Natural killer cell (primary cell): ENCODE measurements at regions not wholly inside any gene's neighbourhood (a gene's known extent, or its start where the extent isn't known, plus 50 kb on each side); places are given as distances from the start of the nearest gene placed in this dataset.
A peak's percentile ranks its signal among the peaks of the same experiment; 100 is the strongest.
"Not testable (repeated sequence)": the region's sequence is repeated elsewhere in the genome, so short reads cannot be mapped to it uniquely, and the experiment has no call there.

Source experiments
- ATAC-seq, 3 donors: fragments of 150-1000 bp in 2 of 3; fragments of 200-7000 bp in 1 of 3; cut with Tn5 transposase; 1 replicate in 1 of 3; 2 replicates in 2 of 3; pipeline ENCODE4 v1.10.0; 2021; ENCODE audit warnings: mild to moderate bottlenecking in 2 of 3, moderate library complexity in 2 of 3
- DNase-seq, 2 donors: peaks; one replicate each; pipeline versions ENCODE4 v3.0.0 to v3.0.0-alpha.2; 2013 to 2021; ENCODE audit warnings: mixed read lengths in 1 of 2
- H3K27ac ChIP-seq: one replicate; pipeline ENCODE4 v1.5.1; 2013; ENCODE audit warnings: mild to moderate bottlenecking, low read length
- H3K27me3 ChIP-seq: one replicate; pipeline ENCODE4 v1.6.1; 2013; ENCODE audit warnings: low read length; ENCODE audit not compliant: control insufficient read depth, insufficient read depth
- H3K36me3 ChIP-seq: one replicate; pipeline ENCODE4 v1.6.1; 2013; ENCODE audit warnings: low read length; ENCODE audit not compliant: control insufficient read depth, insufficient read depth
- H3K4me1 ChIP-seq: one replicate; pipeline ENCODE4 v1.6.1; 2013; ENCODE audit warnings: low read length; ENCODE audit not compliant: control insufficient read depth, insufficient read depth
- H3K4me3 ChIP-seq: one replicate; pipeline ENCODE4 v1.5.1; 2013; ENCODE audit warnings: low read length
- H3K9me3 ChIP-seq: one replicate; pipeline ENCODE4 v1.6.1; 2013; ENCODE audit warnings: low read length; ENCODE audit not compliant: control insufficient read depth, insufficient read depth
- H3K27ac Mint-ChIP-seq, 2 donors: one replicate each; pipeline ENCODE4 v1.8.0; 2022; ENCODE audit warnings: mild to moderate bottlenecking in 2 of 2, mixed read lengths in 2 of 2, moderate library complexity in 1 of 2
- H3K27me3 Mint-ChIP-seq, 2 donors: one replicate each; pipeline ENCODE4 v1.8.0; 2022; ENCODE audit warnings: low read depth in 2 of 2, mixed read lengths in 2 of 2
- H3K36me3 Mint-ChIP-seq: one replicate; pipeline ENCODE4 v1.8.0; 2022; ENCODE audit warnings: mixed read lengths
- H3K4me1 Mint-ChIP-seq, 2 donors: one replicate each; pipeline ENCODE4 v1.8.0; 2022; ENCODE audit warnings: mixed read lengths in 2 of 2
- H3K4me3 Mint-ChIP-seq: one replicate; pipeline ENCODE4 v1.8.0; 2022; ENCODE audit warnings: mild to moderate bottlenecking, moderate library complexity, mixed read lengths
- H3K9me3 Mint-ChIP-seq, 2 donors: one replicate each; pipeline ENCODE4 v1.8.0; 2022; ENCODE audit warnings: mixed read lengths in 2 of 2
- CTCF ChIP-seq: fragments of 200-600 bp; IDR thresholded peaks from one replicate; pipeline ENCODE4 v1.8.0; 2022; ENCODE audit warnings: antibody characterized with exemption
- WGBS: methylation state at CpG from one replicate; pipeline ENCODE4 v1.1.7; 2013; ENCODE audit warnings: missing lambda C conversion rate; ENCODE audit not compliant: insufficient coverage; 5-methylcytosine and 5-hydroxymethylcytosine counted together
- intact Hi-C: fragments of 100-400 bp; cut with micrococcal nuclease; formaldehyde crosslinking; loops from one replicate; pipeline ENCODE4 v1.14.2; 2022

DNA sequence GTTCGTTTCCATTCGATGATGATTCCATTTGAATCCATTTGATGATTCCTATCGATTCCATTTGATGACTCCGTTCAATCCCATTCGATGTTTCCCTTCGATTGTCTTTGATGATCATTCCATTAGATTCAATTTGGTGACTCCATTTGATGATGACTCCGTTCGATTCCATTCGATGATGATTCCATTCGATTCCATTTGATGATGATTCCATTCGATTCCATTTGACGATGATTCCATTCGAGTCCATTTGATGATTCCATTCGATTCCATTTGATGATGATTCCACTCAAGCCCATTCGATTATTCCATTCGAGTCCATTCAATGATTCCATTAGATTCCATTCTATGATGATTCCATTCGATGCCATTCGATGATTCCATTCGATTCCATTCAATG lies 2730.6 kb downstream of the RPIA start:
- H3K27me3 ChIP-seq, H3K4me3 Mint-ChIP-seq, intact Hi-C loops, DNase-seq, H3K9me3 ChIP-seq, H3K27ac ChIP-seq, H3K27me3 Mint-ChIP-seq, ATAC-seq, H3K4me1 Mint-ChIP-seq, H3K4me1 ChIP-seq, H3K4me3 ChIP-seq, H3K36me3 ChIP-seq, H3K27ac Mint-ChIP-seq: not testable (repeated sequence)
- Mint-ChIP-seq H3K9me3 (peaks cover 16 to 19% of the 10 kb centered on the region in 2 donors), H3K36me3 (peaks cover 26% of the 10 kb centered on the region)
- 84% methylated on average over 19 of the region's 19 CpGs for WGBS

DNA sequence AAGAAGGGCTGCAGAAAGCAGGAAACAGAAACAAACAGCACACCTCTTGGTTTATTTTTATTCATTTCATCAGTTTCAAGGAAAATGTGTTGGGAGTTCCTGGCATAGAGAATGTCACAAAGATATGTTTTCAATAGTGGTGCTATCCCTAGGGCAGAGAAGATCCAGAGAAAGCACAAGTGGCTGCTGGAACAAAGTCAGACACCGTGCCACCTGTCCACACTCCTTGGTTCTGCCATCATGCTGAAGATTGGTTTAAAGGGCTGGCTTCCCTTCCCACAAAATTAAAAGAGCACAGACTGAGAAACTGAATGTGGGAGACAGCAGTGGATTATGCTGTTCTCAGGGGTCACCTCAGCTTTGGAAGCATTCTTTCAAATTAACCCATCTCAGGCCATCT lies 2735.7 kb downstream of the RPIA start:
- H3K4me1 Mint-ChIP-seq, H3K27ac ChIP-seq, H3K4me3 ChIP-seq, H3K9me3 ChIP-seq, H3K27me3 Mint-ChIP-seq, H3K27ac Mint-ChIP-seq, H3K4me3 Mint-ChIP-seq, H3K36me3 ChIP-seq, intact Hi-C loops, H3K4me1 ChIP-seq, ATAC-seq, DNase-seq, H3K27me3 ChIP-seq: not testable (repeated sequence)
- Mint-ChIP-seq H3K36me3 (peaks cover 12% of the 10 kb centered on the region), H3K9me3 (peaks cover 10 to 11% of the 10 kb centered on the region in 2 donors)
- WGBS = 50% methylated on average over 1 of the region's 1 CpG

DNA sequence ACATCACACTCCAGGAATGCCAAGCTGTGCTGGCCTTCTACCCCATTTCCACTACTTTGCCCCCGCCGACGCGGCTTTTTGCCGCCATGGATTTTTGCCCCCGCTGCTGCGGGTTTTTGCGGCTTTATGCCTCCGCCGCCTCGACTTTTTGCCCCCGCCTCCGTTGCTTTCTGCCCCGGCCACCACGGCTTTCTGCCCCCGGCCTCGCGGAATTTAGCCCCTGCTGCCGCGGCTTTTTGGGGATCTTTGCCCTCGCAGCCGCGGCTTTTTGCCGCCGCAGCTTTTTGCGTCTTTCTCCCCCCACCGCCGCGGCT lies 2750.4 kb downstream of the RPIA start:
- H3K27ac Mint-ChIP-seq, H3K4me3 ChIP-seq, H3K36me3 ChIP-seq, H3K9me3 Mint-ChIP-seq, ATAC-seq, H3K4me3 Mint-ChIP-seq, H3K36me3 Mint-ChIP-seq, H3K27me3 Mint-ChIP-seq, DNase-seq, H3K27ac ChIP-seq, H3K4me1 Mint-ChIP-seq, intact Hi-C loops: not testable (repeated sequence)
- peaks cover 27% of the 10 kb centered on the region for H3K27me3 ChIP-seq
- H3K4me1 ChIP-seq = peaks cover 11% of the 10 kb centered on the region
- 8% methylated on average over 29 of the region's 29 CpGs for WGBS
- peaks cover 19% of the 10 kb centered on the region for H3K9me3 ChIP-seq

DNA sequence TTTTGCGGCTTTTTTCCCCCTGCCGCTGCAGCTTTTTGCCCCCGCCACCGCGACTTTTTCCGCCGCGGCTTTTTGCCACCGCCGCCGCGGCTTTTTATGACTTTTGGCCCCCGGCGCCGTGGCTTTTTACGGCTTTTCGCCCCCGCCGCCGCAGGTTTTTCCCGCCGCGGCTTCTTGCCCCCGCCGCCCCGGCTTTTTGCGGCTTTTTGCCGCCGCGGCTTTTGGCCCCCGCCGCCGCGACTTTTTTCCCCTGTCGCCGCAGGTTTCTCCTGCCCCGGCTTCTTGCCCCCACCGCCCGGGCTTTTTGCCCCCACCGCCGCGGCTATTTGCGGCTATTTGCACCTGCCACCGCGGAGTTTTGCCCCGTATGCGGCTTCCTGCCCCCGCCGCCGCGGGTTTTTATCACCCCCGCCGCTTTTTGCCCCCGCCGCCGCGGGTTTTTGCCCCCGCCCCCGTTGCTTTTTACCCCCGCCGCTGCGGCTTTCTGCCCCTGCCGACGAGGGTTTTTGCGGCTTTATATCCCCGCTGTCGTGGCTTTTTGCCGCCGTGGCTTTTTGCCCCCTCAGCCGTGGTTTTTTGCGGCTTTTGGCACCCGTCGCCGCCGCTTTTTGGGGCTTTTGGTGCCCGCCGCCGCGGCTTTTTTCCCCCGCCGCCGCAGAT lies 2750.9 kb downstream of the RPIA start:
- peak in 1 of 2 donors; percentile 24 for DNase-seq
- Histone ChIP-seq H3K4me1 (peaks cover 11% of the 10 kb centered on the region), H3K4me3 (no peak overlapping the region), H3K36me3 (no peaks in the 10 kb centered on the region), H3K9me3 (peaks cover 19% of the 10 kb centered on the region), H3K27me3 (peaks cover 27% of the 10 kb centered on the region), H3K27ac (no peak overlapping the region)
- Mint-ChIP-seq H3K4me3 (no peak overlapping the region), H3K27me3 (peaks cover 0 to 8% of the 10 kb centered on the region in 2 donors), H3K27ac (no peak overlapping the region), H3K9me3 (peaks cover 5% of the 10 kb centered on the region in 2 donors), H3K36me3 (peaks cover 7% of the 10 kb centered on the region), H3K4me1 (no peaks in the 10 kb centered on the region)
- intact Hi-C loops = no loop called here
- TF ChIP-seq CTCF = no peak
- 5% methylated on average over 82 of the region's 82 CpGs for WGBS
- ATAC-seq = no peak

DNA sequence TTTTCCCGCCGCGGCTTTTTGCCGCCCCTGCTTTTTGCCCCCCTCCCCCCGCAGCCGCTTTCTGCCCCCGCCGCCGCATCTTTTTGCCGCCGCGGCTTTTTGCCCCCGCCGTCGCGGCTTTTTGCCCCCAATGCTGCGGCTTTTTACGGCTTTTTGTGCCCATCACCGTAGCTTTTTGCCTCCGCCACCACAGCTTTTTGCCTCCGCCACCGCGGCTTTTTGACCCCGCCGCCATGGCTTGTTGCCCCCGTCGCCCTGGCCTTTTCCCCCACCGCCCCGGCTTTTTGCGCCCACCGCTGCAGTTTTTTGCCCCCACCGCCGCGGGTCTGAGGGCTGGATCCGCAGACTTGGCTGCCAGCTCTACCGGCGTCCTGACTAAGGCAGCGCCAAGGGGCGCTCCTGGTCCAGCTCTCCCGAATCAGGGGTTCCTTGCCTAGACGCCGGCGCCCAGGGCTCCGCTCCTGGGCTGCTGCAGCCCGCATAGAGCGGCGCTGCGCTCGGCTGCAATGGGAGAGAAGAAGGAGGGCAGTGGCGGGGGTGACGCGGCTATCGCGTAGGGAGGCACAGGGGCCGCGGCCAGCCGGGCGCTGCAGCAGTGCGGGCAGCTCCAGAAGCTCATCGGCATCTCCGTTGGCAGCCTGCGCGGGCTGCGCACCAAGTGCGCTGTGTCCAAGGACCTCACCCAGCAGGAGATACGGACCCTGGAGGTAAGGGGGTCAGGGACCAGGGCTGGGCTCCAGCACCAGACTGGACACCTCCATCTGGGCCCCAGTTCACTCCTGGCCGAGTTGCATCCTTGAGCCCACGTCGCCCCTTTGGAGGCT lies 2751.6 kb downstream of the RPIA start:
- H3K27me3 Mint-ChIP-seq, intact Hi-C loops, ATAC-seq, H3K4me1 Mint-ChIP-seq, H3K4me3 ChIP-seq, H3K9me3 Mint-ChIP-seq, H3K36me3 Mint-ChIP-seq, H3K36me3 ChIP-seq, H3K27ac ChIP-seq, H3K4me3 Mint-ChIP-seq, H3K27ac Mint-ChIP-seq: not testable (repeated sequence)
- Histone ChIP-seq H3K4me1 (peaks cover 11% of the 10 kb centered on the region), H3K27me3 (peaks cover 27% of the 10 kb centered on the region), H3K9me3 (peaks cover 19% of the 10 kb centered on the region)
- DNase-seq = peak in 1 of 2 donors; percentile 4
- WGBS = 17% methylated on average over 41 of the region's 69 CpGs

GRCh38 chr2:91443730-91444115 lies 2752.2 kb downstream of the RPIA start:
- intact Hi-C loops, H3K4me1 Mint-ChIP-seq, H3K36me3 ChIP-seq, H3K36me3 Mint-ChIP-seq, H3K4me3 ChIP-seq, ATAC-seq, H3K9me3 Mint-ChIP-seq, H3K27ac Mint-ChIP-seq, H3K27me3 Mint-ChIP-seq, H3K27ac ChIP-seq, DNase-seq, H3K4me3 Mint-ChIP-seq: not testable (repeated sequence)
- H3K27me3 ChIP-seq = peaks cover 27% of the 10 kb centered on the region
- WGBS = 71% methylated on average over 6 of the region's 11 CpGs
- peaks cover 11% of the 10 kb centered on the region for H3K4me1 ChIP-seq
- peaks cover 19% of the 10 kb centered on the region for H3K9me3 ChIP-seq

- ATAC-seq, H3K27ac Mint-ChIP-seq, H3K4me3 Mint-ChIP-seq, DNase-seq, H3K9me3 Mint-ChIP-seq, H3K4me3 ChIP-seq, H3K36me3 ChIP-seq, H3K36me3 Mint-ChIP-seq, H3K27ac ChIP-seq, intact Hi-C loops, H3K4me1 Mint-ChIP-seq, H3K27me3 Mint-ChIP-seq: not testable (repeated sequence)
- WGBS = 74% methylated on average over 2 of the region's 5 CpGs
- H3K27me3 ChIP-seq = peaks cover 21% of the 10 kb centered on the region
- peaks cover 11% of the 10 kb centered on the region for H3K4me1 ChIP-seq
- peaks cover 16% of the 10 kb centered on the region for H3K9me3 ChIP-seq
These were observed 2754.2 kb downstream of the RPIA start for GRCh38 chr2:91445705-91446104.
